Right lobe of liver (tissue), 6 donors: ENCODE measurements at regions not wholly inside any gene's neighbourhood (a gene's known extent, or its start where the extent isn't known, plus 50 kb on each side); places are given as distances from the start of the nearest gene placed in this dataset.

Source experiments
- ATAC-seq, 4 donors: fragments of 200-7000 bp; cut with Tn5 transposase; one replicate each; pipeline ENCODE4 v1.9.1; 2020; ENCODE audit warnings: mild to moderate bottlenecking in 4 of 4, moderate library complexity in 4 of 4
- DNase-seq, 3 donors: peaks; one replicate each; pipeline ENCODE4 v3.0.0-alpha.2; 2020
- H3K27ac ChIP-seq, 3 donors: fragments of 200-600 bp; one replicate each; pipeline ENCODE4 v1.8.0; 2022
- H3K27me3 ChIP-seq, 2 donors: fragments of 200-600 bp; one replicate each; pipeline ENCODE4 v1.8.0; 2022
- H3K36me3 ChIP-seq, 4 donors: fragments of 200-600 bp; sonication (generic) in 1 of 4; one replicate each; pipeline versions ENCODE4 v1.5.1 to v1.8.0; 2017 to 2022; ENCODE audit warnings: control low read depth in 1 of 4
- H3K4me1 ChIP-seq, 4 donors: fragments of 200-600 bp; sonication (generic) in 1 of 4; one replicate each; pipeline versions ENCODE4 v1.5.1 to v1.8.0; 2017 to 2022; ENCODE audit warnings: control low read depth in 1 of 4
- H3K4me3 ChIP-seq, 3 donors: fragments of 200-600 bp; one replicate each; pipeline ENCODE4 v1.8.0; 2022
- H3K9me3 ChIP-seq, 4 donors: fragments of 200-600 bp; sonication (generic) in 1 of 4; one replicate each; pipeline versions ENCODE4 v1.5.1 to v1.8.0; 2017 to 2022; ENCODE audit warnings: control low read depth in 1 of 4
- POLR2A ChIP-seq: fragments of 450-650 bp; IDR thresholded peaks from one replicate; pipeline ENCODE4 v1.6.1; 2017; ENCODE audit warnings: antibody characterized with exemption, mild to moderate bottlenecking
- WGBS: methylation state at CpG from one replicate; pipeline ENCODE4 v1.1.6; 2018; ENCODE audit warnings: low coverage, low lambda C conversion rate; ENCODE audit not compliant: insufficient coverage; ENCODE audit errors: missing lambda C conversion rate; 5-methylcytosine and 5-hydroxymethylcytosine counted together
- intact Hi-C, 2 donors: fragments of 100-400 bp; cut with DNase I; formaldehyde crosslinking; loops; one replicate each; pipeline versions ENCODE4 v1.11.2 to v1.14.1; 2022
- TF ChIP-seq, protein P1 (sequence below), 4 donors: fragments of 200-600 bp in 3 of 4; fragments of 450-650 bp in 1 of 4; IDR thresholded peaks; one replicate each; pipeline versions ENCODE4 v1.5.1 to v1.8.0; 2016 to 2022; ENCODE audit warnings: antibody characterized with exemption in 4 of 4, mild to moderate bottlenecking in 2 of 4
- donor health status: DM: no; HTN: yes; CAD: no.
- donor health status: DM: no; HTN: no; CAD: no.
- donor health status: DM: no; HTN: no; CAD: no.
- donor health status: DM: no; HTN: yes; CAD: no.
- donor health status: DM: no; HTN: yes; CAD: no.

DNA sequence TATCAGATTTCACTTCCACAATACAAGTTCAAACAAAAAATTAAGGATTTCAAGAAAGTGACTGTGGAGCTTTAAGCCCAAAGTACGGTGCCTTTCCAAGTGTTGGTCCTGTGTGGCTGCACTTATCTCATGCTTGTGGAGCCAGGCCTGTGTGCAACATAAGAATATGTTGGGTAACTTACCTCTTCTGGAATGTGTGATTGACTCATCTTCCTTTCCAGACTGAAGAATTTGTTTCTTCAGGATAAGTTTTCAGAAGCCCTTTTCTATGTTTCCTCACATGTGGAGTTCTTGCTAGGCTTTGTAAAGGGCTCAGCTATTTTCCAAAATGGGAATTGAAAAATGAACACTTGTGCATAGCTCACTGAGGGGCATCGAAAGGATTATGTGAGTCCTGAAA is 485.1 kb upstream of the PAPPA start:
- DNase-seq: no peak
- intact Hi-C loops: no loop called here
- H3K4me1 ChIP-seq: no peaks in the 10 kb centered on the region
- H3K4me3 ChIP-seq: no peak overlapping the region
- H3K36me3 ChIP-seq: no peaks in the 10 kb centered on the region
- 40% methylated on average over 2 of the region's 2 CpGs for WGBS
- ATAC-seq: no peak
- TF ChIP-seq, protein P1, sequence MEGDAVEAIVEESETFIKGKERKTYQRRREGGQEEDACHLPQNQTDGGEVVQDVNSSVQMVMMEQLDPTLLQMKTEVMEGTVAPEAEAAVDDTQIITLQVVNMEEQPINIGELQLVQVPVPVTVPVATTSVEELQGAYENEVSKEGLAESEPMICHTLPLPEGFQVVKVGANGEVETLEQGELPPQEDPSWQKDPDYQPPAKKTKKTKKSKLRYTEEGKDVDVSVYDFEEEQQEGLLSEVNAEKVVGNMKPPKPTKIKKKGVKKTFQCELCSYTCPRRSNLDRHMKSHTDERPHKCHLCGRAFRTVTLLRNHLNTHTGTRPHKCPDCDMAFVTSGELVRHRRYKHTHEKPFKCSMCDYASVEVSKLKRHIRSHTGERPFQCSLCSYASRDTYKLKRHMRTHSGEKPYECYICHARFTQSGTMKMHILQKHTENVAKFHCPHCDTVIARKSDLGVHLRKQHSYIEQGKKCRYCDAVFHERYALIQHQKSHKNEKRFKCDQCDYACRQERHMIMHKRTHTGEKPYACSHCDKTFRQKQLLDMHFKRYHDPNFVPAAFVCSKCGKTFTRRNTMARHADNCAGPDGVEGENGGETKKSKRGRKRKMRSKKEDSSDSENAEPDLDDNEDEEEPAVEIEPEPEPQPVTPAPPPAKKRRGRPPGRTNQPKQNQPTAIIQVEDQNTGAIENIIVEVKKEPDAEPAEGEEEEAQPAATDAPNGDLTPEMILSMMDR (IDR thresholded peaks at IDR 0.05): no peak
- TF ChIP-seq POLR2A: no peak
- no peaks in the 10 kb centered on the region for H3K27me3 ChIP-seq
- no peak overlapping the region for H3K27ac ChIP-seq
- H3K9me3 ChIP-seq: no peaks in the 10 kb centered on the region

GRCh38 chr9:115671236-115671962 is 482.2 kb upstream of the PAPPA start:
- H3K9me3 ChIP-seq: no peaks in the 10 kb centered on the region
- no peak overlapping the region for H3K4me3 ChIP-seq
- no peaks in the 10 kb centered on the region for H3K36me3 ChIP-seq
- WGBS: 66% methylated on average over 7 of the region's 7 CpGs
- H3K27me3 ChIP-seq: no peaks in the 10 kb centered on the region
- no peak for DNase-seq
- ATAC-seq: no peak
- intact Hi-C loops: no loop called here
- TF ChIP-seq POLR2A: no peak
- H3K27ac ChIP-seq: no peak overlapping the region
- no peaks in the 10 kb centered on the region for H3K4me1 ChIP-seq

GRCh38 chr9:115671963-115672305 is 481.7 kb upstream of the PAPPA start:
- H3K27ac ChIP-seq: no peak overlapping the region
- WGBS: 30% methylated on average over 1 of the region's 1 CpG
- H3K36me3 ChIP-seq: no peaks in the 10 kb centered on the region
- H3K9me3 ChIP-seq: no peaks in the 10 kb centered on the region
- no peak for ATAC-seq
- no peaks in the 10 kb centered on the region for H3K27me3 ChIP-seq
- intact Hi-C loops: no loop called here
- no peak for TF ChIP-seq POLR2A
- no peak overlapping the region for H3K4me3 ChIP-seq
- H3K4me1 ChIP-seq: no peaks in the 10 kb centered on the region
- DNase-seq: no peak

GRCh38 chr9:115672477-115673316 is 480.9 kb upstream of the PAPPA start:
- TF ChIP-seq, protein P1 (IDR thresholded peaks at IDR 0.05): no peak
- no peak for TF ChIP-seq POLR2A
- Histone ChIP-seq H3K36me3 (no peaks in the 10 kb centered on the region), H3K27me3 (no peaks in the 10 kb centered on the region), H3K9me3 (no peaks in the 10 kb centered on the region), H3K27ac (no peak overlapping the region), H3K4me1 (no peaks in the 10 kb centered on the region), H3K4me3 (no peak overlapping the region)
- 31% methylated on average over 6 of the region's 7 CpGs for WGBS
- DNase-seq (no peak), ATAC-seq (no peak)
- intact Hi-C loops: no loop called here

- intact Hi-C loops: no loop called here
- TF ChIP-seq POLR2A: no peak
- TF ChIP-seq, protein P1 (IDR thresholded peaks at IDR 0.05): no peak
- no peak overlapping the region for H3K4me3 ChIP-seq
- H3K36me3 ChIP-seq: no peaks in the 10 kb centered on the region
- ATAC-seq: no peak
- H3K9me3 ChIP-seq: no peaks in the 10 kb centered on the region
- DNase-seq: no peak
- no peaks in the 10 kb centered on the region for H3K27me3 ChIP-seq
- 81% methylated on average over 3 of the region's 3 CpGs for WGBS
- no peak overlapping the region for H3K27ac ChIP-seq
- no peaks in the 10 kb centered on the region for H3K4me1 ChIP-seq
These were observed 480.0 kb upstream of the PAPPA start for GRCh38 chr9:115673599-115673998.
